K562 (cell line): ENCODE measurements at regions not wholly inside any gene's neighbourhood (a gene's known extent, or its start where the extent isn't known, plus 50 kb on each side); places are given as distances from the start of the nearest gene placed in this dataset.

Experiments used
- ATAC-seq: fragments of 200-7000 bp; cut with Tn5 transposase; 3 replicates; pipeline ENCODE4 v1.9.1; 2020; ENCODE audit warnings: moderate library complexity
- BruUV-seq: library from RNA; stranded (reverse); fragments of 400-500 nt; replicated peaks from 2 replicates; lab custom pipeline; 2021; lab: Mats Ljungman, UMichigan
- CTCF ChIA-PET: fragments of 300-600 bp; formaldehyde crosslinking; extraction: SDS; loops from one replicate; lab custom pipeline; 2021; ENCODE audit warnings: low intra/inter-chr PET ratio; lab: Yijun Ruan, JAX
- POLR2A ChIA-PET: fragments of 300-600, 350-650 bp; sonication (Branson Sonifier 250); formaldehyde crosslinking; extraction: SDS; loops from one replicate; lab custom pipeline; 2021; ENCODE audit warnings: antibody characterized with exemption, inconsistent platforms; lab: Yijun Ruan, JAX
- DNase-seq, 4 experiments: peaks; one replicate each; pipeline versions ENCODE4 v3.0.0 to v3.0.0-alpha.2; 2011 to 2018; ENCODE audit warnings: low spot score in 3 of 4, mixed read lengths in 3 of 4; ENCODE audit errors: extremely low read depth in 1 of 4
- FAIRE-seq: peaks from 2 replicates; lab custom pipeline; 2011; peaks lifted over from hg19 to GRCh38; lab: Jason Lieb, UNC
- H2AFZ ChIP-seq: 2 replicates; pipeline ENCODE4 v1.6.0; 2011; ENCODE audit warnings: low read depth, low read length, control low read depth, inconsistent platforms
- H3K27ac ChIP-seq: fragments of 200-600 bp; 3 replicates; pipeline ENCODE4 v1.8.0; 2011; ENCODE audit warnings: low read depth, mild to moderate bottlenecking, control low read depth, inconsistent platforms, low read length, moderate library complexity, mixed read lengths; ENCODE audit errors: extremely low read depth
- H3K27me3 ChIP-seq, 2 experiments: fragments of 300-600 bp in 1 of 2; 2 replicates in 1 of 2; 3 replicates in 1 of 2; pipeline versions ENCODE4 v1.6.0 to v1.8.0; 2011; ENCODE audit warnings: inconsistent platforms in 2 of 2, low read length in 2 of 2, mild to moderate bottlenecking in 1 of 2, mixed read lengths in 1 of 2, moderate library complexity in 1 of 2; ENCODE audit not compliant: control insufficient read depth in 2 of 2, insufficient read depth in 2 of 2
- H3K36me3 ChIP-seq: fragments of 300-600 bp; 3 replicates; pipeline ENCODE4 v1.8.0; 2011; ENCODE audit warnings: mild to moderate bottlenecking, low read length, inconsistent platforms; ENCODE audit not compliant: control insufficient read depth, insufficient read depth
- H3K4me1 ChIP-seq, 2 experiments: fragments of 200-600 bp in 1 of 2; replicated peaks in 1 of 2; 2 replicates in 1 of 2; 3 replicates in 1 of 2; pipeline versions ENCODE4 v1.5.1 to v1.8.0; 2011; ENCODE audit warnings: inconsistent platforms in 2 of 2, low read length in 2 of 2, mild to moderate bottlenecking in 1 of 2, mixed read lengths in 1 of 2, moderate library complexity in 1 of 2; ENCODE audit not compliant: control insufficient read depth in 2 of 2, insufficient read depth in 2 of 2
- H3K4me2 ChIP-seq: 2 replicates; pipeline ENCODE4 v1.6.1; 2011; ENCODE audit warnings: low read length, control low read depth, inconsistent platforms, mixed read lengths; ENCODE audit not compliant: insufficient read depth
- H3K4me3 ChIP-seq: fragments of 200-600 bp; sonication (generic), shearing (Covaris generic); 2 replicates; pipeline ENCODE4 v1.5.1; 2016; ENCODE audit warnings: control low read depth, inconsistent platforms
- H3K79me2 ChIP-seq: fragments of 200-600 bp; 3 replicates; pipeline ENCODE4 v1.8.0; 2011; ENCODE audit warnings: low read length, inconsistent platforms; ENCODE audit not compliant: control insufficient read depth, insufficient read depth
- H3K9ac ChIP-seq, 2 experiments: 2 replicates each; pipeline versions ENCODE4 v1.6.0 to v1.6.1; 2011; ENCODE audit warnings: low read depth in 2 of 2, low read length in 2 of 2, control low read depth in 1 of 2, inconsistent platforms in 1 of 2, mild to moderate bottlenecking in 1 of 2, mixed read lengths in 1 of 2; ENCODE audit not compliant: insufficient read depth in 1 of 2
- H3K9me1 ChIP-seq: one replicate; pipeline ENCODE4 v1.6.0; 2011; ENCODE audit warnings: inconsistent platforms, mild to moderate bottlenecking, low read length, moderate library complexity; ENCODE audit not compliant: control insufficient read depth, insufficient read depth
- H3K9me3 ChIP-seq: replicated peaks from 2 replicates; pipeline ENCODE4 v1.5.1; 2011; ENCODE audit warnings: low read depth, low read length, inconsistent platforms; ENCODE audit not compliant: control insufficient read depth, insufficient read depth
- H4K20me1 ChIP-seq: replicated peaks from 2 replicates; pipeline ENCODE4 v1.6.1; 2011; ENCODE audit warnings: low read length, inconsistent platforms, mixed read lengths; ENCODE audit not compliant: control insufficient read depth, insufficient read depth
- ADNP ChIP-seq: fragments of 200-800 bp; sonication (Bioruptor generic); IDR thresholded peaks from 2 replicates; pipeline ENCODE4 v1.6.1; 2016; ENCODE audit warnings: missing genetic modification characterization, missing compliant biosample characterization
- ATF1 ChIP-seq, 2 experiments: fragments of 450-650 bp in 1 of 2; IDR thresholded peaks; 2 replicates each; pipeline ENCODE4 v1.6.1; 2016; ENCODE audit warnings: missing compliant biosample characterization in 1 of 2, missing genetic modification characterization in 1 of 2
- ATF7 ChIP-seq: fragments of 450-650 bp; IDR thresholded peaks from 2 replicates; pipeline ENCODE4 v1.7.1; 2014; ENCODE audit warnings: mild to moderate bottlenecking, moderate library complexity
- HMG20B ChIP-seq: fragments of 250-450 bp; sonication (Bioruptor Pico); IDR thresholded peaks from 2 replicates; pipeline ENCODE4 v1.5.0; 2021; ENCODE audit warnings: mild to moderate bottlenecking
- NBN ChIP-seq: fragments of 450-650 bp; IDR thresholded peaks from 2 replicates; pipeline ENCODE4 v1.6.1; 2016; ENCODE audit warnings: low read depth, mild to moderate bottlenecking
- RBM39 ChIP-seq: fragments of 200-400 bp; formaldehyde crosslinking; optimal IDR thresholded peaks from 2 replicates; pipeline ENCODE3; 2018; ENCODE audit warnings: low read depth, low read length
- ZC3H11A ChIP-seq: IDR thresholded peaks from 2 replicates; pipeline ENCODE4 v1.6.1; 2012; ENCODE audit warnings: low read depth, low read length, improper control_type of control experiment
- ZNF75A ChIP-seq: fragments of 450-650 bp; formaldehyde crosslinking; IDR thresholded peaks from 2 replicates; pipeline ENCODE4 v1.4.0; 2020; ENCODE audit warnings: mild to moderate bottlenecking
- whole genome bisulfite sequencing: fragments of 100-300 bp; shearing (Covaris generic); methylation state at CpG from one replicate; pipeline ENCODE4 v1.1.6; 2016; ENCODE audit warnings: low coverage, mixed read lengths; ENCODE audit not compliant: insufficient coverage; ENCODE audit errors: missing lambda C conversion rate; 5-methylcytosine and 5-hydroxymethylcytosine counted together
- in situ Hi-C: fragments of 300-500 bp; cut with MboI; formaldehyde crosslinking; loops from 4 replicates; pipeline ENCODE4 v1.15.0; 2018; ENCODE audit warnings: inconsistent platforms, mixed read lengths
- intact Hi-C: fragments of 100-400 bp; cut with micrococcal nuclease; formaldehyde crosslinking; loops from 2 replicates; pipeline ENCODE4 v1.14.2; 2022

GRCh38 chr1:8161546-8162105 is 135.5 kb upstream of the ERRFI1 start (continued):
- TF ChIP-seq NBN = no peak
- TF ChIP-seq ZNF75A = no peak
- TF ChIP-seq ZC3H11A = no peak
- no peak for TF ChIP-seq HMG20B (CRISPR knock-in tag)
- TF ChIP-seq RBM39 = no peak

GRCh38 chr1:8159470-8160024 is 133.4 kb upstream of the ERRFI1 start:
- POLR2A ChIA-PET = no interaction called here
- Histone ChIP-seq H3K36me3 (no peaks in the 10 kb centered on the region), H2AFZ (no peak overlapping the region), H3K27ac (no peak overlapping the region), H3K79me2 (no peaks in the 10 kb centered on the region), H3K9ac (no peak overlapping the region), H3K4me3 (no peak overlapping the region), H3K4me1 (no peaks in the 10 kb centered on the region; a peak in 1 of 5 replicates), H3K9me3 (no peaks in the 10 kb centered on the region), H4K20me1 (no peaks in the 10 kb centered on the region), H3K9me1 (no peaks in the 10 kb centered on the region), H3K27me3 (peaks cover 18 to 43% of the 10 kb centered on the region in 2 experiments; a peak in 4 of 5 replicates), H3K4me2 (no peak overlapping the region)
- 3% methylated on average over 8 of the region's 8 CpGs for WGBS
- DNase-seq = no peak
- in situ Hi-C loops = no loop called here
- no TSS peak for BruUV-seq
- peak; percentile 54 for ATAC-seq
- intact Hi-C loops = no loop called here
- CTCF ChIA-PET = no interaction called here
- TF ChIP-seq ATF1 (CRISPR knock-in tag; IDR thresholded peaks at IDR 0.05) (no peak), ATF1 (tag; IDR thresholded peaks at IDR 0.05) (0 out of 2 replicates have a peak, but pooled peaks have one; percentile 15), ADNP (no peak), ATF7 (peak; percentile 69; the same call in 1 of the 2 replicates)
- TF ChIP-seq, all 486 proteins: peak for 2
- no peak for FAIRE-seq
